ENCODE measurements at regions not wholly inside any gene's neighbourhood (a gene's known extent, or its start where the extent isn't known, plus 50 kb on each side); places are given as distances from the start of the nearest gene placed in this dataset.
A peak's percentile ranks its signal among the peaks of the same experiment; 100 is the strongest.

DNA sequence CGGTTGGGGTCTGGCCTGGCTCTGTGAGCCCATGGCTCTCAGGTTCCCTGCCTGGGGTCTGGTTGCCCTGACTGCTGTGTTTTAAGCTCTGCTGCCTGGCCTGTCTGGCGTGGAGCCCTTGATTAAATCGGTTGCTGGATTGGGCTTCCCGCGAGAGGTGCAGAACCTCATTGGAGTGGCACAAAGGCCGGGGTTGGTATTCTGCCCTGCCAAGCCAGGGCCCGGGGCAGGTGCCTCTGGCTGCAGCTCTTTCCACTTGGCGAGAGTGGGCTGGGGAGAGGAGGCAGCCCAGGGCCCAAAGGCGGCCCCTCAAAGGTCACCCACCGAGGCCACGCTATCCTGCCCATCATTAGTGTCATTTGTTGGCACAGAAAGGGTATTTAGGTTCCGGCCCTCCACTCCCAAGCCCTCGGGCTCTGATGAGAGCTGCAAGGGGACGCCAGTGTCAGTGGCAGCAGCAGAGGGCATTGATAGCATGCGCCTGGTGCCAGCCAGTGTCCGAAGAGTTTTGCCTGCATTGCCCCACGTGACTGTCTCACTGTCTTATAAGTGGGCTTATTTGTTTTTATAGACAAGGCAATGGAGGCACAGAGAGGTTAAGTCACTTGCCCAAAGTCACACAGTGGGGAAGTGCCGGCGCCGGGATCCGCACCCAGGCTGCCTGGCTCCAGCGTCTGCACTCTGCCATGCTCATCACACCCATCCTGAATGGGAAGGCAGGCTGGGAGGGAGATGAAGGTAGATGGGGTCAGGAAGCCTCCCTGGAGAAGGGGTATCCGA, 68.0 kb upstream of the CIBAR2 start:
- peaks cover 0 to 2% (median 0%) of the 10 kb centered on the region in 9 donors for H3K27me3 ChIP-seq
- peaks cover 0 to 17% (median 10%) of the 10 kb centered on the region in 12 donors for H3K9me3 ChIP-seq
- WGBS, 4 donors, result 81 to 89% (median 87%) methylated on average over 11 to 23 of the region's 23 CpGs
- H3K4me1 ChIP-seq, result peaks cover 0 to 47% (median 14%) of the 10 kb centered on the region in 12 donors
- H3K4me3 ChIP-seq, result no peak overlapping the region
- intact Hi-C loops (cut with DNase I), result no loop called here
- H3K27ac ChIP-seq, result peak overlapping the region in 4 of 12 donors; percentile 29 to 38 (median 32)
- DNase-seq (peak in 1 of 5 donors; percentile 47), ATAC-seq (peak in 2 of 4 donors; percentile 29 to 36)
- TF ChIP-seq, protein P1, sequence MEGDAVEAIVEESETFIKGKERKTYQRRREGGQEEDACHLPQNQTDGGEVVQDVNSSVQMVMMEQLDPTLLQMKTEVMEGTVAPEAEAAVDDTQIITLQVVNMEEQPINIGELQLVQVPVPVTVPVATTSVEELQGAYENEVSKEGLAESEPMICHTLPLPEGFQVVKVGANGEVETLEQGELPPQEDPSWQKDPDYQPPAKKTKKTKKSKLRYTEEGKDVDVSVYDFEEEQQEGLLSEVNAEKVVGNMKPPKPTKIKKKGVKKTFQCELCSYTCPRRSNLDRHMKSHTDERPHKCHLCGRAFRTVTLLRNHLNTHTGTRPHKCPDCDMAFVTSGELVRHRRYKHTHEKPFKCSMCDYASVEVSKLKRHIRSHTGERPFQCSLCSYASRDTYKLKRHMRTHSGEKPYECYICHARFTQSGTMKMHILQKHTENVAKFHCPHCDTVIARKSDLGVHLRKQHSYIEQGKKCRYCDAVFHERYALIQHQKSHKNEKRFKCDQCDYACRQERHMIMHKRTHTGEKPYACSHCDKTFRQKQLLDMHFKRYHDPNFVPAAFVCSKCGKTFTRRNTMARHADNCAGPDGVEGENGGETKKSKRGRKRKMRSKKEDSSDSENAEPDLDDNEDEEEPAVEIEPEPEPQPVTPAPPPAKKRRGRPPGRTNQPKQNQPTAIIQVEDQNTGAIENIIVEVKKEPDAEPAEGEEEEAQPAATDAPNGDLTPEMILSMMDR (IDR thresholded peaks at IDR 0.05), result no peak
- TF ChIP-seq POLR2A (IDR thresholded peaks at IDR 0.05), result no peak
- peaks cover 0 to 12% (median 0%) of the 10 kb centered on the region in 9 donors for H3K36me3 ChIP-seq

DNA sequence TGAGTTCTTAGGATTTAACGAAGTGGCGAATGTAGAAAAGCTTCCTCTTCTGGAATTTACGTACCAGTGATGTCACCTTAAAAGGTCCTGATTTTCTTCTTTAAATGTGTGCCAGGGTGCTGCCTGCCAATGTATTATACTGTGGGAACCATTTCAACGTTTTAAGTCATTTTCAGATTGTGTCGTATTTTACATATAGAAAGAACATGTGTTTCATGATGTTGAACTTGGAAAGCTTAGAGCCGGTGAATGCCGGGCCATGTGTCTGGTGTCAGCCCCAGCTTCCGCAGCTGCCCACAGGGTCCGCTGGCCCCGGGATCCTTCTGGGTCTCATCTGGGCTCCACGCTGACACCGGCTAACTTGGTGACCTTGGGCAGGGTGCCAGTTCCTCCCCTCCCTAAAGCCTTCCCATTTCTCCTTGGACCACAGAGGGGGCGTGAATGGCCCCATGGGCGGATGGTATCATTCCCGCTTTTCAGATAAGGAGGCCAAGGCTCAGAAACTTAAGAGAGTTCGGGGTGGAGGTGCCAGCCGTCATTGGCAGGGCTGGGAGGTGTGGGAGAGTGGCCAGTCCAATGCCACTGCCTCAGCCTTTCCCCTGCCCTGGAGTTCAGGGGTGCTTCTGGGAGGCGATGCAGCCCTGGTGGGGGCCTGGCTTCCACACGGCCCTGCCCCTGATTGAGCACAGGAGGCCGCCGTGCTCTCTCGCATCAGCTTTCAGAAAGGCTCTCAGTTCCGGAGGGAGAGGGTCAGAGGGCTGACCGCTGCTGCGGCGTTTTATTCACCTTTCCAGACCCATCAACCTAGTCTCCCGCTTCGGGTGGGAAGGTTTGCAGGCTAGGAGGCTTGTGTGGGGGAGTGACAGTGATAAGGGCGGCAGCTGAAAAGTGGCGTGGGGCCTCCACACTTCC, 68.8 kb upstream of the CIBAR2 start:
- Histone ChIP-seq H3K4me1 (peaks cover 0 to 48% (median 15%) of the 10 kb centered on the region in 12 donors), H3K27me3 (peaks cover 0 to 2% (median 0%) of the 10 kb centered on the region in 9 donors), H3K9me3 (peaks cover 0 to 19% (median 10%) of the 10 kb centered on the region in 12 donors), H3K4me3 (no peak overlapping the region), H3K27ac (peak overlapping the region in 1 of 12 donors; percentile 38), H3K36me3 (peaks cover 0 to 12% (median 0%) of the 10 kb centered on the region in 9 donors)
- TF ChIP-seq, protein P1 (IDR thresholded peaks at IDR 0.05), result no peak
- no peak for TF ChIP-seq POLR2A (IDR thresholded peaks at IDR 0.05)
- intact Hi-C loops (cut with DNase I), result no loop called here
- DNase-seq (peak in 1 of 5 donors; percentile 45), ATAC-seq (peak in 2 of 4 donors; percentile 24 to 25)
- 65 to 74% (median 70%) methylated on average over 29 to 30 of the region's 30 CpGs for WGBS, 4 donors

DNA sequence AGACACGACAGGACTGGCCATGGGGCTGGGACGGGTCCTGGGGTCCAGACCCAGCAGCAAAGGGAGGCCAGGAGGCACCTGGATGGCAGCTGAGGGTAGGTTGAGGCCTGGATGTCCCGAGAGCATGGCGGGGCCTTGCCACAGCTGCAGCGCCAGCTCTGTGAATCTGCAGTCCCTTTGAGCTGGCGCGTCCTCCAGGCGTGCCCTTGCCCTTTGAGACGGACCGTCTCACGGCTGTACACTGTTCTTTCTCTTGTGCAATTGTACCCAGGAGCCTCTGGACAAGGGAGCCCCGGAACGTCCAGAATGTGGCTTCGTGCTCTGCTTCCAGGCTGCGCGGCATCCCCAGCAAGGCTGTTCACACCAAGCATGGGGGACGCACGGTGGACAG, 69.5 kb upstream of the CIBAR2 start:
- no peak overlapping the region for H3K4me3 ChIP-seq
- H3K4me1 ChIP-seq, result peaks cover 0 to 45% (median 14%) of the 10 kb centered on the region in 12 donors
- TF ChIP-seq, protein P1 (IDR thresholded peaks at IDR 0.05), result no peak
- no peak for TF ChIP-seq POLR2A (IDR thresholded peaks at IDR 0.05)
- peak in 2 of 4 donors; percentile 16 to 49 for ATAC-seq
- DNase-seq, result no peak
- peak overlapping the region in 1 of 12 donors; percentile 38 for H3K27ac ChIP-seq
- H3K9me3 ChIP-seq, result peaks cover 0 to 19% (median 10%) of the 10 kb centered on the region in 12 donors
- 90 to 98% (median 92%) methylated on average over 11 to 18 of the region's 18 CpGs for WGBS, 4 donors
- no peaks in the 10 kb centered on the region for H3K27me3 ChIP-seq
- intact Hi-C loops (cut with DNase I), result no loop called here
- H3K36me3 ChIP-seq, result peaks cover 0 to 12% (median 0%) of the 10 kb centered on the region in 9 donors

Data from heart left ventricle (tissue), 16 donors.